MM.1S (cell line): ENCODE measurements at regions not wholly inside any gene's neighbourhood (a gene's known extent, or its start where the extent isn't known, plus 50 kb on each side); places are given as distances from the start of the nearest gene placed in this dataset.

Experiments used
- DNase-seq: peaks from one replicate; pipeline ENCODE4 v3.0.0-alpha.2; 2015
- H2AFZ ChIP-seq: fragments of 300-600 bp; sonication (generic); 2 replicates; pipeline ENCODE4 v1.6.0; 2016; ENCODE audit warnings: antibody characterized with exemption, low read length
- H3F3A ChIP-seq: fragments of 300-600 bp; sonication (generic); 2 replicates; pipeline ENCODE4 v1.6.1; 2016; ENCODE audit warnings: mild to moderate bottlenecking, antibody characterized with exemption, low read length, moderate library complexity, mixed read lengths; ENCODE audit not compliant: insufficient read depth
- H3K27ac ChIP-seq: fragments of 300-600 bp; sonication (generic); 2 replicates; pipeline ENCODE4 v1.5.1; 2016; ENCODE audit warnings: mild to moderate bottlenecking, low read length
- H3K27me3 ChIP-seq: fragments of 300-600 bp; sonication (generic); replicated peaks from 2 replicates; pipeline ENCODE4 v1.6.0; 2016; ENCODE audit warnings: low read length; ENCODE audit not compliant: insufficient read depth
- H3K36me3 ChIP-seq: fragments of 300-600 bp; sonication (generic); replicated peaks from 2 replicates; pipeline ENCODE4 v1.6.1; 2016; ENCODE audit warnings: mild to moderate bottlenecking, low read length, mixed read lengths; ENCODE audit not compliant: insufficient read depth
- H3K4me1 ChIP-seq: fragments of 300-600 bp; sonication (generic); 2 replicates; pipeline ENCODE4 v1.6.1; 2016; ENCODE audit warnings: low read length, mixed read lengths
- H3K4me2 ChIP-seq: fragments of 300-600 bp; sonication (generic); 2 replicates; pipeline ENCODE4 v1.6.0; 2016; ENCODE audit warnings: low read depth, low read length
- H3K4me3 ChIP-seq: fragments of 300-600 bp; sonication (generic); 2 replicates; pipeline ENCODE4 v1.5.1; 2016; ENCODE audit warnings: low read length, mixed read lengths
- H3K79me2 ChIP-seq: fragments of 300-600 bp; sonication (generic); 2 replicates; pipeline ENCODE4 v1.6.1; 2016; ENCODE audit warnings: mixed run types, low read length, mixed read lengths
- H3K9ac ChIP-seq: fragments of 300-600 bp; sonication (generic); 2 replicates; pipeline ENCODE4 v1.6.1; 2016; ENCODE audit warnings: low read length, mixed read lengths
- H3K9me2 ChIP-seq: fragments of 300-600 bp; sonication (generic); replicated peaks from 2 replicates; pipeline ENCODE4 v1.6.1; 2016; ENCODE audit warnings: mild to moderate bottlenecking, low read length, mixed read lengths; ENCODE audit not compliant: insufficient read depth
- H3K9me3 ChIP-seq: fragments of 300-600 bp; sonication (generic); replicated peaks from 2 replicates; pipeline ENCODE4 v1.6.1; 2016; ENCODE audit warnings: mild to moderate bottlenecking, low read length, mixed read lengths; ENCODE audit not compliant: insufficient read depth
- H4K20me1 ChIP-seq: fragments of 300-600 bp; sonication (generic); 2 replicates; pipeline ENCODE4 v1.6.1; 2016; ENCODE audit warnings: mild to moderate bottlenecking, low read length, moderate library complexity, mixed read lengths; ENCODE audit not compliant: insufficient read depth
- CTCF ChIP-seq: fragments of 300-600 bp; sonication (generic); IDR thresholded peaks from 2 replicates; pipeline ENCODE4 v1.5.1; 2016; ENCODE audit warnings: antibody characterized with exemption, low read length, mixed read lengths
- EZH2 ChIP-seq: fragments of 300-600 bp; sonication (generic); optimal IDR thresholded peaks from 2 replicates; pipeline ENCODE3; 2017; ENCODE audit warnings: low read depth, mild to moderate bottlenecking, antibody characterized with exemption, low read length, mixed read lengths
- EZH2phosphoT487 ChIP-seq: fragments of 300-600 bp; sonication (generic); IDR thresholded peaks from 2 replicates; pipeline ENCODE4 v1.6.1; 2018; ENCODE audit warnings: antibody characterized with exemption, low read length

- H3K27me3 ChIP-seq = no peaks in the 10 kb centered on the region
- H3K27ac ChIP-seq = no peak overlapping the region
- H3K9ac ChIP-seq = no peak overlapping the region
- no peak overlapping the region for H2AFZ ChIP-seq
- H3K36me3 ChIP-seq = no peaks in the 10 kb centered on the region
- H3K4me2 ChIP-seq = no peak overlapping the region
- peak; percentile 9 for DNase-seq
- no peak overlapping the region for H3K4me3 ChIP-seq
- H3K79me2 ChIP-seq = no peaks in the 10 kb centered on the region
- H3K4me1 ChIP-seq = no peaks in the 10 kb centered on the region
- H3K9me3 ChIP-seq = no peaks in the 10 kb centered on the region
- no peaks in the 10 kb centered on the region for H3F3A ChIP-seq
- H4K20me1 ChIP-seq = no peaks in the 10 kb centered on the region
- H3K9me2 ChIP-seq = no peaks in the 10 kb centered on the region
- TF ChIP-seq CTCF = no peak
- TF ChIP-seq EZH2phosphoT487 = no peak
Measured at GRCh38 chr14:38873941-38874612, 229.0 kb downstream of the SEC23A start.

- H3K79me2 ChIP-seq = no peaks in the 10 kb centered on the region
- no peaks in the 10 kb centered on the region for H3K9me2 ChIP-seq
- H3K9ac ChIP-seq = no peak overlapping the region
- H3F3A ChIP-seq = no peaks in the 10 kb centered on the region
- H3K27me3 ChIP-seq = no peaks in the 10 kb centered on the region
- no peaks in the 10 kb centered on the region for H3K36me3 ChIP-seq
- no peak for DNase-seq
- H3K4me1 ChIP-seq = no peaks in the 10 kb centered on the region
- TF ChIP-seq EZH2 = no peak
- no peak for TF ChIP-seq CTCF
- TF ChIP-seq EZH2phosphoT487 = no peak
- no peak overlapping the region for H3K27ac ChIP-seq
- no peaks in the 10 kb centered on the region for H3K9me3 ChIP-seq
- H3K4me2 ChIP-seq = no peak overlapping the region
- H2AFZ ChIP-seq = no peak overlapping the region
- H3K4me3 ChIP-seq = no peak overlapping the region
- H4K20me1 ChIP-seq = no peaks in the 10 kb centered on the region
Measured at GRCh38 chr14:38870296-38870836, 232.7 kb downstream of the SEC23A start.

- Histone ChIP-seq H4K20me1 (no peaks in the 10 kb centered on the region), H3K9me2 (no peaks in the 10 kb centered on the region), H3K36me3 (no peaks in the 10 kb centered on the region), H3K27me3 (no peaks in the 10 kb centered on the region), H3K4me2 (no peak overlapping the region), H3K4me1 (no peaks in the 10 kb centered on the region), H3K27ac (no peak overlapping the region), H3K9me3 (no peaks in the 10 kb centered on the region), H3K9ac (no peak overlapping the region), H2AFZ (no peak overlapping the region), H3F3A (no peaks in the 10 kb centered on the region), H3K4me3 (no peak overlapping the region), H3K79me2 (no peaks in the 10 kb centered on the region)
- no peak for DNase-seq
- TF ChIP-seq EZH2phosphoT487 (no peak), EZH2 (no peak), CTCF (no peak)
Measured at GRCh38 chr14:38868399-38869290, 234.4 kb downstream of the SEC23A start.
